ENCODE measurements at regions not wholly inside any gene's neighbourhood (a gene's known extent, or its start where the extent isn't known, plus 50 kb on each side); places are given as distances from the start of the nearest gene placed in this dataset.
"Not testable (repeated sequence)": the region's sequence is repeated elsewhere in the genome, so short reads cannot be mapped to it uniquely, and the experiment has no call there.

DNA sequence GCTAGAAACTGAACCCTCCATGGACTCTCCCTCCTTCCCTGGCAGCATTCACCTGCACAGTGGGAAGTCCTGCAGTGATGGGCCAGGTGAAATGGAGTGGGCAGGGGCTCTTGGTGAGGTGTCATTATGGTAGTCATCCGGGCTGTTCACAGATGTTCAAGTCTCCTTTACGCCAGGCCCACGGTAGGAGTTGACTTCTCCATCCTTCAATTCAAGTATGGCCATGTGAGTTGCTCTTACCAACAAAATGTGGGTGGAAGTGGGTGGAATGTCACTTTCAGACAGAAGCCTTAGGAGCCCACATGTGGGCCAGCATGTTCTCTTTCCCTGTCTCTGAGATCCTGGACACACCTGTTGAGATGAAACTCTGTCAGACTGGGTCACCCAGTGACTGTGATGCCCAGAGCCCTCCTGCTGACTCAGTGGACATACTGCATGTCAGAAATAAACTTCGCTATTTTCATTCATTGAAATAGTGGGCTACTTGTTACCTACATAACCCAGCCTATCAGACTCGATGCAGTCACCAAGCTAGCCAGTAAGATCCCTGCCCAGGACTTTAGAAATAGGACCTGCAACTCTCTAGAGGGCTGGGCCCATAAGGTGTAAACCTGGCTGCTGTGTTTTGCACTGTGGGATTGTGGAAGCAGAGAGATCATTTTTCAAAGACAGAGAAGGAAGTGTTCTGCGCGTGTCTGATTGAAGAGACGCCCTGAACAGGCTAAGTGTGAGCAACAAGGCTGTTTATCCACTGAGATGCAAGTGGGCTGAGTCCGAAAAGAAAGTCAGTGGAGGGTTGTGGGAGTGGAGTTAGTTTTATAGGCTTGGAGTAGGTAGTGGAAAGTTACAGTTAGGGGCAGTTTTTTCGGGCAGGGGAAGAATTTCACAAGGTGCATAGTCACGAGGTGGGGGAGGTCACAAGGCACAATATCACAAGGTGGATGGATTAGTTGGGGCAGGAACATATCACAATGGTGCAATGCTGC lies 174.4 kb downstream of the TRIM43 start:
- DNase-seq (ENCODE audit: low spot score), result not testable (repeated sequence)

DNA sequence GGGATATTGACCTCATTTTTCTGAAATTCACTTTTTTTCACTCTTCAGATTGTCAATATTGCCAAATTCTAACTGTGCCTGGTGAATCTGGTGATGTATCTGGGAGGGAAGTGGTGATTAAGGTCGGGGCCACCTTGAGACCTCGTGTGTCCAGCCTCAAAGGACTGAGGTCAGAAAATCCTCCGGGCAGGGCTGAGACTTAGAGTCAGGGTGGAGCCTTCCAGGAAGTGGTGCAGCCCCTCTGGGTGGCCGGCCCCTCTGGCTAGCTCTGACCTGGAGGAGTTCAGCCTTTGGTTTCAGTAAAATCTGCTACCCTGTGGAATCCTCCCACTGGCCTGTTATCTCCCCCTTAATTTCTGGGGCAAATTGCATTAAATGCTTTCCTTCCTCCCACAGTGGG lies 175.7 kb downstream of the TRIM43 start:
- not testable (repeated sequence) for DNase-seq (ENCODE audit: low spot score)

DNA sequence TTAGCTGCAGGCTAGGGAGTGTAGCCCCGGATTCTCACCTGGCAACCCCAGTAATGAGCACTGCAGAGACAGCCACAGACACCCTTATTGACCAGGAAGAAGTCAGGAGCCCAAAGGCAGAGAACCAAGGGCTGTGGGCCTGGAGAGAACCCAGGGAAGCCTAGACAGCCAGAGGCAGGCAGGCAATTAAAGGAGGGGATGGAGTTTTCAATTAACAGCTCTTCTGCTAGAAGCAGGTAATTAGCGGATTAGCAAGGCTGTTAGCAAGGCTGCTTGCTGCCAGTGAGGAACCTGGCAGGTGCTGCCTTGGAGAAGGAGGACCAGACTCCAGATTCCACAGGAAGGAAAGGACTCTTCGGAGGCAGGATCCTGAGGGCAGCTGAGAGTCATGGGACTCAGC lies 176.1 kb downstream of the TRIM43 start:
- not testable (repeated sequence) for DNase-seq (ENCODE audit: low spot score)

DNA sequence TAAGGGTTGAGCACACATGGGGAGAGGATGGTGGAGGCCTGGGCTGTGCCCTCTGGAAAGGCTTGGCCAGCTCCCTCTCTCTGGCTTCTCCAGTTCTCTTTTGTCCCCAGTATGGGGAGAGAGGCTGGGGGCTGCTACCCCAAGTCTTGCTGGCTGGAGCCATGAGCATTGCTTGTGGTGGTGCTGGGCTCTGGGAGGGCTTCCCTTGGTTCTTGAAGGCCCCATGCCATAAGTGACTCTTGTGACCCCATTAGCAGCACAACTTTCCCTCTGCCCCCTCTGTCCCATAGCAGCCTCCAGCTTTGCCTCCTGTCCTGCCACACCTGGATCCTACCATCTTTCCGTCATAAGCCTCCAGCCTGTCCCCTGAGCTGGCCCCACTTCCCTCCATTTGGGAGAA lies 177.5 kb downstream of the TRIM43 start:
- not testable (repeated sequence) for DNase-seq (ENCODE audit: low spot score)

DNA sequence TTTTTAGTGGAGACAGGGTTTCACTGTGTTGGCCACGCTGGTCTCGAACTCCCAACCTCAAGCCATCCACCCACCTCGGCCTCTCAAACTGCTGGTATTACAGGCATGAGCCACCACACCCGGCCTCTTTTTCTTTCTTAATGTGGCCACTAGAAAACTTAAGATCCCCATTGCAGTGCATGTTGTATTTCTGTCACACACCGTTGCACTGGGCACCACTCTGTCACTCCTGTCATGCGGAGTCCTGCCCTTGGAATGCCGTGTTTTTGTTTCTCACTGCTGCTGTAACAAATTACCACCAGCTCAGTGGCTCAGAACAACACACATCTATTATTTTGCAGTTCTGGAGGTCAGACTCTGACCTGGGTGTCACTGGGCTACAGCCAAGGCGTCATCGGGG lies 178.9 kb downstream of the TRIM43 start:
- not testable (repeated sequence) for DNase-seq (ENCODE audit: low spot score)

DNA sequence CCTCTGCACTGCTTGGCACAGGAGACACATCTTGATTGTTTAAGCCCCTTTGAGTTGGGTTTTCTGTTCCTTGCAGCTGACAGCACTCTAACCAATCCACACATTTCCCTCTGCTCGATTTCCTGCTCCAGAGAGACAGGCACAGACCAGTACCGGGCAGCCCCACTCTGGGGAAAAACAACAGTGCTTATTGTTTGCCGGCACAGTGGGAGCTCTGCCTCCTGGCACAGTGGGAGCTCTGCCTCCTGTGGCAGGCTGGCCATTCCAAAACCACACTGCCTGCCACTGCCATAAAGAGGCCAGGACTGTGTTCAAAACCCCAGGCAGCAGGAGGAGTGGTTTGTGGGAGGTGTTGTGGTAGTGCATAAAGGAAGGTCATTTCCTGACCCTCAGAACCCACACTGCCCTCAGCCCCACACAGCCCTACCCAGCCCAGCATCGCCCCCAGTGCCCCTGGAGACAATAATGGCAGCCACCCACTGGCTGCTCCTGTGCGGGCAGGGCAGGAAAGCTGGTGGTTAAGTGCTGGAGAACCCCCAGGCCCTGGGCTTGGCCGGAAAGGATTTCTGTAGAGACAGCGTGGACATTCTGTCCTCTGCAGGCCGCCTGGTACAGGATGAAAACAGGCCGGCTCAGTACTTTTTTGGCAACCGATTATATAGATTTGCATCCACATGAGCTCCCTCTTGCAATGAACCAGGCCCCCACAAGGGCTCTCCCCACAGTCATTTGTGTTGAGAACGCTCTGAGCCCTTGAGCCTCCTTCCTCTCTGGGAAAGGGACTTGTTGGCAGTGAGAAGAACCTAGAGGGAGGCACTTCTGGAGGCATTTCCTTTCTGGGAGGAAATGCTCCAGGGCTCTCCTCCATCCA lies 182.8 kb downstream of the TRIM43 start:
- DNase-seq (ENCODE audit: low spot score), result not testable (repeated sequence)

DNA sequence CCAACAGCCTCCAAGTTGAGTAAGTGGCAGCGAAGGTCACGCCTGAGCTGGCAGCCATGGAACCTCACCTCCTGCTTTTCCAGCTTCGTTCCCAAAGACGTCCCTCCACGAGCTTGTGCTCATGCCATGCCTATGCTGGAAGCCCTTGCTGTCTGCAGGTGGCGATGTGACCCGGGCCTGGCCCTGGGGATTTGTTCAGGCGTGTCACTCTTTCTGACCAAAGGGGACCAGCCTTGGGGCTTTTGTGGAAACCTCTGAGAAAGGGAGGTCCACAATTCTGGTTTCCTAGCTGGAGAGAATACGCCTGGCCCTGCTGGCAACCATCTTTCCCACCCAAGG lies 183.4 kb downstream of the TRIM43 start:
- not testable (repeated sequence) for DNase-seq (ENCODE audit: low spot score)
